ENCODE measurements at regions not wholly inside any gene's neighbourhood (a gene's known extent, or its start where the extent isn't known, plus 50 kb on each side); places are given as distances from the start of the nearest gene placed in this dataset.

- TF ChIP-seq, protein P1, sequence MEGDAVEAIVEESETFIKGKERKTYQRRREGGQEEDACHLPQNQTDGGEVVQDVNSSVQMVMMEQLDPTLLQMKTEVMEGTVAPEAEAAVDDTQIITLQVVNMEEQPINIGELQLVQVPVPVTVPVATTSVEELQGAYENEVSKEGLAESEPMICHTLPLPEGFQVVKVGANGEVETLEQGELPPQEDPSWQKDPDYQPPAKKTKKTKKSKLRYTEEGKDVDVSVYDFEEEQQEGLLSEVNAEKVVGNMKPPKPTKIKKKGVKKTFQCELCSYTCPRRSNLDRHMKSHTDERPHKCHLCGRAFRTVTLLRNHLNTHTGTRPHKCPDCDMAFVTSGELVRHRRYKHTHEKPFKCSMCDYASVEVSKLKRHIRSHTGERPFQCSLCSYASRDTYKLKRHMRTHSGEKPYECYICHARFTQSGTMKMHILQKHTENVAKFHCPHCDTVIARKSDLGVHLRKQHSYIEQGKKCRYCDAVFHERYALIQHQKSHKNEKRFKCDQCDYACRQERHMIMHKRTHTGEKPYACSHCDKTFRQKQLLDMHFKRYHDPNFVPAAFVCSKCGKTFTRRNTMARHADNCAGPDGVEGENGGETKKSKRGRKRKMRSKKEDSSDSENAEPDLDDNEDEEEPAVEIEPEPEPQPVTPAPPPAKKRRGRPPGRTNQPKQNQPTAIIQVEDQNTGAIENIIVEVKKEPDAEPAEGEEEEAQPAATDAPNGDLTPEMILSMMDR (conservative IDR thresholded peaks at IDR 0.05; ENCODE audit: low read length): peak; percentile 83
- no peak for TF ChIP-seq EZH2phosphoT487 (IDR thresholded peaks at IDR 0.05; ENCODE audit: borderline replicate concordance, low read depth, low read length)
These were observed 83.3 kb upstream of the KCNH8 start for GRCh38 chr3:19065027-19065426.

Data from OCI-LY7 (cell line).